Medulla oblongata (tissue), 1 donor: ENCODE measurements at regions not wholly inside any gene's neighbourhood (a gene's known extent, or its start where the extent isn't known, plus 50 kb on each side); places are given as distances from the start of the nearest gene placed in this dataset.
"Not testable (repeated sequence)": the region's sequence is repeated elsewhere in the genome, so short reads cannot be mapped to it uniquely, and the experiment has no call there.

Experiments used
- DNase-seq: peaks from one replicate; pipeline ENCODE4 v3.0.0-alpha.2; 2015; ENCODE audit errors: extremely low spot score

GRCh38 chr7:106450716-106451115, 165.9 kb upstream of the NAMPT start:
- no peak for DNase-seq

- no peak for DNase-seq
Observed at GRCh38 chr7:106448992-106449859, 164.4 kb upstream of the NAMPT start.

GRCh38 chr7:106448346-106448991, 163.7 kb upstream of the NAMPT start:
- no peak for DNase-seq

DNA sequence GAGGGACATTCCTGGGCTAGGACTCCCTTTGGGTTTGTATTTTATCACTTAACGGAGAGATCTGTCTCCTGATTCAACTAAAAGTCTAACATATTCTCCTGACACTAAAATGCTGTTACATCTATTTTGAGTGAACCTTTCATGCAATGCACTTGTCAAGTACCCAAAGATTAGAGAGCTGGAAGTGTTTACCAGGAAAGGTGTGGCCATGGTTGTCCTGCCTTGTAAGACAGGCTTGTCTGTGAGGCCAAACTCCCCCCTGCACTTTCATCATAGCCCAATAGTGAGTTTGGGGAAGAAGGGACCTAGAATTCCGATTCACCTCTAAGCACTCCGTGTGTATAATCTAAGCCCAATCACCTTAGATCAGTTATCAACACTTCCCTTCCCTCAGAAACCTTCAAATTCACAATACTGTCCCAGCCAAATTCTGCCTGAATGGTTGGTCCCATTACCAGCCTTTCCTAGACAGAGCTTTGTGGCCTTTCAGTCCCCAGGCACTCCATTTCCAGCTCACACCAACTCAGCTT, 162.6 kb upstream of the NAMPT start:
- no peak for DNase-seq

- DNase-seq: not testable (repeated sequence)
Observed at GRCh38 chr7:106445366-106445765, 160.6 kb upstream of the NAMPT start.

DNA sequence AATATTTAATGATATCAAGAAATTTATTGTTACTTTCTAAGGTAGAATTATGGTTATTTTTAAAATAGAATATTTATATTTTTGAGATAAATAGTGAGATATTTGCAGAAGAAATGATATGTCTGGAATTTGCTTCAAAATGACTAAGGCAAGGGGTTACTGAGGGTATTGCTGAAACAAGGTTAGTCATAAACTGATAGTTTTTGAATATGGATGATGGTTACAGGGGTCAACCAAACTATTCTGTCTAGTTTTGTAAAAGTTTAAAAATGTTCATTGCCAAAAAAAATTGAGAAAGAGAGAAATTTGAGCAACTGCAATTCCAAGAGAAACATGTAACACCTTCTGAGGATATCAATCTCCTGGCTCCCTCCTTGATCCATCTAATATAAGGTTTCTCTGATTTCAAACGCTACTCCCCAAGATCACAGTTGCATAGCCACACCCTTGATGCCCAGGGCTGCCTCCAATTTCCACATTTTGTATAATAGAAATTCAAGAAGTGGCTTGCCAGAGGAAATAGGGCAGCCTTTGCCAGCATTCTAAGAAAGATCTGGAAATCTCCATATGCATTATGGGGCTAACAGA, 159.4 kb upstream of the NAMPT start:
- DNase-seq: no peak

- DNase-seq: no peak
Observed at GRCh38 chr7:106443156-106443555, 158.4 kb upstream of the NAMPT start.

GRCh38 chr7:106442476-106442875, 157.7 kb upstream of the NAMPT start:
- no peak for DNase-seq

DNA sequence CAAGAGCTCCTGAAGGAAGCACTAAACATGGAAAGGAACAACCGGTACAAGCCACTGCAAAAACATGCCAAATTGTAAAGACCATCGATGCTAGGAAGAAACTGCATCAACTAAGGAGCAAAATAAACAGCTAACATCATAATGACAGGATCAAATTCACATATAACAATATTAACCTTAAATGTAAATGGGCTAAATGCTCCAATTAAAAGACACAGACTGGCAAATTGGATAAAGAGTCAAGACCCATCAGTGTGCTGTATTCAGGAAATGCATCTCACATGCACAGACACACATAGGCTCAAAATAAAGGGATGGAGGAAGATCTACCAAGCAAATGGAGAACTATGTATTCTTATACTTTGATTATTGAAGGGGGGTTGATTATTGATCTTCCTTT, 156.6 kb upstream of the NAMPT start:
- DNase-seq: not testable (repeated sequence)

GRCh38 chr7:106436933-106437332, 152.2 kb upstream of the NAMPT start:
- not testable (repeated sequence) for DNase-seq

DNA sequence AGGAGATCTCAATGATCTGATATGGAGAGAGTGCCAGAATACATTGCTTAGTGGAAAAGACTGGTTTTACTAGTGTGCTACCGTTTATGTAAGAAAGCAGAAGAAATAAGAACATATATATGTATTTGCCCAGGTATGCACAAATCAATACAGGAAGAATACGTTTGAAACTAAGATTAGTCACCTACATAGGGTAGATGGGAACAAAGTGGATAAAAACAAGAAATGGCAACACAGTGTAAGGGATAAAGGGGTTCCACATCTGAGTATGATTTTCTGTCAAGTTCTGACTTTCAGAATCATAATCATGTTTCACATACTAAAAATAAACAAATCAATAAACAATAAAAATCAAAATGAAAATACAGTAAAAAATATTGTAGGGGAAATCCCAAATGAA, 148.6 kb upstream of the NAMPT start:
- no peak for DNase-seq

- DNase-seq: no peak
Observed at GRCh38 chr7:106430535-106431455, 146.0 kb upstream of the NAMPT start.

- no peak for DNase-seq
Observed at GRCh38 chr7:106430103-106430502, 145.3 kb upstream of the NAMPT start.

DNA sequence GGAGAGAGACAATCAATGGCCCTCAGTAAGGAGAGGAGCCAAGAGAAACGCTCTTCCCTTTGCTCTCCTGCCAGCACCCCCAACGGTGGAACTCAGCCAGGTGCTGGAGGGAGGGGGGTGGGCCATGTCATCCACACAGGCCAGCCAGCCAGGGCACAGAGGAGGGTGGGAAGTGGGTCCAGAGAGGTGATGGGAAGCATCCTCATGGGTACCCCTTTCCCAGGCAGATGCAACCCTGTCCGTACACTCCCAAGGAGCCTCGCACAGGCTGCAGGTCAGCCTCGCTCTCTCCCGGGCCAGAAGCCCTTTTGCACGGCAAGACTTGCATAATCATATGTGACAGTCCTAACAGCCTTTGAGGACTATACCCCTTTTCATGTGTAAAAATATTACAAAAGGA, 142.0 kb upstream of the NAMPT start:
- no peak for DNase-seq

DNA sequence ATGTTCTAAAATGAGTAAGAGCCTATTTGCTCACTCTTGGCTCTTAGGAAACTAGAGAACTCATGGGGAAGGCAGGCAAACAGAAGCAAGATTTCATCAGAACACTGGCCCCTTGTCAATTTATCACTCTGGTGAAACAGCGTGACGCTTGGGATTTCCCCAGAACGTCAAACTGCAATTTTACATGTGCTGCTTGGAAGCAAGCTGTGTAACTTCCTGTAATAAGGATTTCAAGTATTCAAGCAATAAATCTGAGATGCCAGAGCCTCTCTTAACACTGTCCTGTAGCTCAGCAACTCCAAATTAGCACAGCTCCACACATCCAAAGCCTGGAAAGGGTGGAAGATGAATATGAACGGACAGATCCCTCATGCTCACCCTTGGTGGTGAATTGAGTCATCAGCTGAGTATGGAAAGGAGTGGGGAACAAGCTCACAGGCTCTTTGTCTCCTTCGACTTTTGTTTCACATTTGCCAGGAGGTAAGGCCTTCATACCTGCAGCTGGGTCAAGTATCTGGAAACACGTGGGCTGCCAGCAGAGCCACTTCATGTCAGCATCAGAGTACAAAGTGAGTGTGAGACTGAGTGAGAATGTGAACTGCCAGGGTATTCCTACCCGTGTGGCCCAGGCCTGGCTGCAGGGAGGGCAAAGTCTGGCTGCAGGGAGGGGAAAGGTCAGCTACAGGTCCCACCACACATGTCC, 140.4 kb upstream of the NAMPT start:
- peak; percentile 84 for DNase-seq

DNA sequence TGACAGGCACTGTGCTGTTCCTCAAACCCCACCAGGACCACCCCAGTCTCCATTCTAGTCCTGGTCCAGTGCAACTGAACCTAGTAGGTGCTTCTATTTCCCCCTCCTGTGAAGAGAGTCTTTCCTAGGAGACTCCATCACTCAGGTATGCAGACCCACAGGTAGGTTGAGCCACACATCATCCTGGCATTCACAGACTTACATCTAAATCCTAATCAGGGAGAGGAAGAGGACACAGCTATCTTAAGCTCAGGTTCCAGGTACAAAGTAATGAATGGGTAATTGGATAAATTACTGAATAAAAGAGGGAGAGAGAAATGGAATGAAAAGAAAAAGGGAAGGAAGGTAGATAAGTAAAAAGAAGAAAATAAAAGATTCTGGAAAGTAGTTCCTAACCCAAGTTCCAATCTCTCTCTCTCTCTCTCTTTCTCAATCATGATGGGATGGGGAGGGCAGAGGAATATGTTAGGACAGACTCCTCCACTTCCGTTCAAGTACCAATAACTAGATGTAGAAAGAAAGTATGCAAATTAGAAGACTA, 139.8 kb upstream of the NAMPT start:
- DNase-seq: no peak

DNA sequence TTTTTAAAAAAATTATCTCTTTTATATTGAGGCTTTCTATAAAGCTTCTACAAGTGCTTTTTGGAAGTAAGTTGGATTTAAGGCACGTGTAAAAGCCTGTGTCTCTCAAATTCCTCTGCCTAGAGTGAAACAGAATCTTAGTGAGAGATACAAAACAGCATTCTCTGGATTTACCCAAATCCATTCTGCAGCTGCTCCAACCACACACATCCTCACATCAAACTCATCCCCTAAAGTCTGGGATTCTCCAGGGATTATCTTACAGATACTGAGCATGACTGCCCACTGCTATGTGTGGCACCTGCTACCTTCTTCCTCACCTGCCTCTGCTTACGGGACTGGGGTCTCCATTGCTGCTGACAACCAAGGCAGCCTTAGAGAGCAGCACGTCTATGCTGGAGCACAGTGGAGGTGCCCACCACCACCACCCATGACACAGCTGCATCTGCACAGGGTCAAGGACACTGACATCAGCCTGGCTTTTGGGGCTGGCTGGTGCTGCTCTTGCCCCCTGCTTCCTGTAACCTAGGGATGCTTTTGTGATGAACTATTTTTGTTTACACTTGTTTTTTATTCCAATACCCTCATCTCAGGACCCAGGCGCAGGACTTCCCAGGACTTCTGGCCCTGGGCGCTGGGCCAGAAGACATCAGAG, 139.2 kb upstream of the NAMPT start:
- DNase-seq: no peak

GRCh38 chr7:106423111-106423510, 138.3 kb upstream of the NAMPT start:
- DNase-seq: no peak

GRCh38 chr7:106421181-106421762, 136.5 kb upstream of the NAMPT start:
- DNase-seq: peak; percentile 90

- no peak for DNase-seq
Observed at GRCh38 chr7:106420736-106421135, 136.0 kb upstream of the NAMPT start.
